ENCODE measurements at regions not wholly inside any gene's neighbourhood (a gene's known extent, or its start where the extent isn't known, plus 50 kb on each side); places are given as distances from the start of the nearest gene placed in this dataset.

DNA sequence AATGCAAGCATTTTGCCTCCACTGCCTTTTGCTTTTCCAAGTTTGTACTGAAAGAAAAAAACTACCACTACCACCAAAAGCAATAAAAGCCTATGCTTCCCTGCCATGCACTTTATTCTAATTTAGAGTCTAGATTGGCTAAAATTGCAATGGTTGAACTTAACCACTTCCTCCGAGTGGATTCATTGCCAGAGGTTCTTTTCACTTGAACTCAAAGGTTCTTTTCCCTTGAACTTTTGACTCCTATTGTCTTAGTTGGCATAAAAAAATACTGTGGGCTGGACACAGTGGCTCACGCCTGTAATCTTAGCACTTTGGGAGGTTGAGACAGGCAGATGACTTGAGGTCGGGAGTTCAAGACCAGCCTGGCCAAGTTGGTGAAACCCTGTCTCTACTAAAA is 319.8 kb upstream of the GOT2 start:
- no peaks in the 10 kb centered on the region for H3K36me3 ChIP-seq (ENCODE audit: low read depth, low read length)
- DNase-seq (no peak), ATAC-seq (no peak)
- no peak overlapping the region for H3K4me2 ChIP-seq (ENCODE audit: low read length)
- H3K9me3 ChIP-seq (ENCODE audit: low read length), result no peaks in the 10 kb centered on the region
- no peaks in the 10 kb centered on the region for H3K27me3 ChIP-seq (ENCODE audit: low read length)
- H3K4me1 ChIP-seq (ENCODE audit: insufficient read depth, low read length), result no peaks in the 10 kb centered on the region
- BruUV-seq (replicated peaks), result no TSS peak
- no peak overlapping the region for H2AFZ ChIP-seq (ENCODE audit: low read length)
- ChIA-PET POLR2A (ENCODE audit: unreplicated experiment) (no interaction called here), CTCF (no interaction called here)
- H4K20me1 ChIP-seq (ENCODE audit: low read length), result no peaks in the 10 kb centered on the region
- no peaks in the 10 kb centered on the region for H3F3A ChIP-seq (ENCODE audit: low read length, unreplicated experiment)
- no peak overlapping the region for H3K4me3 ChIP-seq (ENCODE audit: low read length)
- H3K27ac ChIP-seq (ENCODE audit: low read length), result no peak overlapping the region
- no peak for TF ChIP-seq EZH2 (IDR thresholded peaks at IDR 0.05; ENCODE audit: low read length, unreplicated experiment)
- no peak for TF ChIP-seq EZH2phosphoT487 (IDR thresholded peaks at IDR 0.05; ENCODE audit: borderline replicate concordance, low read length)
- no peak for TF ChIP-seq CTCF (conservative IDR thresholded peaks at IDR 0.05; ENCODE audit: low read depth, low read length)
- intact Hi-C loops (cut with micrococcal nuclease), result no loop called here
- no peak overlapping the region for H3K9ac ChIP-seq (ENCODE audit: low read length)
- H3K79me2 ChIP-seq (ENCODE audit: low read length), result no peaks in the 10 kb centered on the region
- no peaks in the 10 kb centered on the region for H3K9me2 ChIP-seq (replicated peaks; ENCODE audit: low read length)

DNA sequence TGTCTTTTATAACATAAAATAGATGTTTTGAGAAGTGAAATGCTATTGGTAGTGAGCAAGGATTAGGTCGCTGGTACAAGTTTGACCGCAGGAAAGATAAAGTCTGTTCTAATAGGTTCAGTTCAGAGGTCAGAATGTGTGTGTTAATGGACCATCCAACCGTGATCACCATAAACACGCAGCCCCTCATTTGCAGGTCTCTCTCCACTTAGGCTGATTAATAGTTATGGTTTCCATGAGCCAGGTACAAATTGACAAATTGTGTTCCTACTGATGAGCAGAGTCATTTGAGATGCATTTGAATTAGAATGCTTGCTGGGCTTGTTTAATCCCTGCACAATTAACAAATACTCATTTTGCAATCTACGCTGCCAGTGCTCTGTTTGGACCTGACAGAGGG is 318.1 kb upstream of the GOT2 start:
- H4K20me1 ChIP-seq (ENCODE audit: low read length), result no peaks in the 10 kb centered on the region
- no peaks in the 10 kb centered on the region for H3K4me1 ChIP-seq (ENCODE audit: insufficient read depth, low read length)
- no peak overlapping the region for H3K4me3 ChIP-seq (ENCODE audit: low read length)
- no peaks in the 10 kb centered on the region for H3K9me3 ChIP-seq (ENCODE audit: low read length)
- no peaks in the 10 kb centered on the region for H3K36me3 ChIP-seq (ENCODE audit: low read depth, low read length)
- CTCF ChIA-PET, result no interaction called here
- no peaks in the 10 kb centered on the region for H3K9me2 ChIP-seq (replicated peaks; ENCODE audit: low read length)
- no peak overlapping the region for H3K9ac ChIP-seq (ENCODE audit: low read length)
- no peak for ATAC-seq
- POLR2A ChIA-PET (ENCODE audit: unreplicated experiment), result no interaction called here
- DNase-seq, result no peak
- no peaks in the 10 kb centered on the region for H3K79me2 ChIP-seq (ENCODE audit: low read length)
- H2AFZ ChIP-seq (ENCODE audit: low read length), result no peak overlapping the region
- TF ChIP-seq EZH2 (IDR thresholded peaks at IDR 0.05; ENCODE audit: low read length, unreplicated experiment) (no peak), EZH2phosphoT487 (IDR thresholded peaks at IDR 0.05; ENCODE audit: borderline replicate concordance, low read length) (no peak), CTCF (conservative IDR thresholded peaks at IDR 0.05; ENCODE audit: low read depth, low read length) (no peak)
- intact Hi-C loops (cut with micrococcal nuclease), result no loop called here
- no peak overlapping the region for H3K4me2 ChIP-seq (ENCODE audit: low read length)
- no TSS peak for BruUV-seq (replicated peaks)
- H3K27ac ChIP-seq (ENCODE audit: low read length), result no peak overlapping the region
- no peaks in the 10 kb centered on the region for H3K27me3 ChIP-seq (ENCODE audit: low read length)
- no peaks in the 10 kb centered on the region for H3F3A ChIP-seq (ENCODE audit: low read length, unreplicated experiment)

DNA sequence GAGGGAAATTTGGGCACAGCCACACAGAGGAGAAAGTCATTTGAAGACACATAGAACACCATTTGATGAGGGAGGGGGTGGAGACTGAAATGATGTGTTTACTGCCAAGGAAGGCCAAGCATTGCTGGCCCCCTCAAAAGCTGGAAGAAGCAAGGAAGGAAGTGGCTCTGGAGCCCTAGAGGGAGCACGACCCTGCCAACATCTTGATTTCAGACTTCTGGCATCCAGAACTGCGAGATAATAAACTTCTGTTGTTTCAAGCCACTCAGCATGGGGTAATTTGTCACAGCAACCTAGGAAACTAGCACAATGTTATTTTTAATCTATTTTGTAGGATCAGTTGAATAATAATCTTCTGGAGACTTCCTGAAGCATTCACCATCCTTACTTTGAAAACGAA is 314.8 kb upstream of the GOT2 start:
- Histone ChIP-seq H4K20me1 (ENCODE audit: low read length) (no peaks in the 10 kb centered on the region), H2AFZ (ENCODE audit: low read length) (no peak overlapping the region), H3K4me2 (ENCODE audit: low read length) (no peak overlapping the region), H3K27ac (ENCODE audit: low read length) (no peak overlapping the region), H3K27me3 (ENCODE audit: low read length) (no peaks in the 10 kb centered on the region), H3K36me3 (ENCODE audit: low read depth, low read length) (no peaks in the 10 kb centered on the region), H3F3A (ENCODE audit: low read length, unreplicated experiment) (no peaks in the 10 kb centered on the region), H3K79me2 (ENCODE audit: low read length) (no peaks in the 10 kb centered on the region), H3K9me2 (replicated peaks; ENCODE audit: low read length) (no peaks in the 10 kb centered on the region), H3K9me3 (ENCODE audit: low read length) (no peaks in the 10 kb centered on the region), H3K9ac (ENCODE audit: low read length) (no peak overlapping the region), H3K4me3 (ENCODE audit: low read length) (no peak overlapping the region), H3K4me1 (ENCODE audit: insufficient read depth, low read length) (no peaks in the 10 kb centered on the region)
- ATAC-seq (no peak), DNase-seq (no peak)
- POLR2A ChIA-PET (ENCODE audit: unreplicated experiment), result no interaction called here
- no peak for TF ChIP-seq EZH2 (IDR thresholded peaks at IDR 0.05; ENCODE audit: low read length, unreplicated experiment)
- TF ChIP-seq CTCF (conservative IDR thresholded peaks at IDR 0.05; ENCODE audit: low read depth, low read length), result no peak
- TF ChIP-seq EZH2phosphoT487 (IDR thresholded peaks at IDR 0.05; ENCODE audit: borderline replicate concordance, low read length), result no peak
- intact Hi-C loops (cut with micrococcal nuclease), result no loop called here
- CTCF ChIA-PET, result no interaction called here
- BruUV-seq (replicated peaks), result no TSS peak

Data from PC-3 (cell line).